Neural crest cell (in vitro differentiated cells): ENCODE measurements at regions not wholly inside any gene's neighbourhood (a gene's known extent, or its start where the extent isn't known, plus 50 kb on each side); places are given as distances from the start of the nearest gene placed in this dataset.

Experiments used
- DNase-seq: peaks from one replicate; pipeline ENCODE4 v3.0.0; 2021; ENCODE audit warnings: low read depth, mixed read lengths, low spot score
- H3K27ac Mint-ChIP-seq: one replicate; pipeline ENCODE4 v1.8.0; 2021; ENCODE audit warnings: mild to moderate bottlenecking, mixed read lengths; ENCODE audit not compliant: unreplicated experiment
- H3K27me3 Mint-ChIP-seq: 2 replicates; pipeline ENCODE4 v1.8.0; 2021; ENCODE audit warnings: low read depth, mild to moderate bottlenecking, mixed read lengths
- H3K36me3 Mint-ChIP-seq: 2 replicates; pipeline ENCODE4 v1.8.0; 2021; ENCODE audit warnings: low read depth, mild to moderate bottlenecking, mixed read lengths
- H3K4me1 Mint-ChIP-seq: 2 replicates; pipeline ENCODE4 v1.8.0; 2021; ENCODE audit warnings: mixed read lengths
- H3K4me3 Mint-ChIP-seq: one replicate; pipeline ENCODE4 v1.8.0; 2021; ENCODE audit warnings: mild to moderate bottlenecking, mixed read lengths
- H3K9me3 Mint-ChIP-seq: 2 replicates; pipeline ENCODE4 v1.8.0; 2021; ENCODE audit warnings: mixed read lengths
- TF ChIP-seq, protein P1 (sequence below): fragments of 200-600 bp; sonication (generic); conservative IDR thresholded peaks from 2 replicates; pipeline ENCODE4 v1.5.0; 2021; ENCODE audit warnings: antibody characterized with exemption, mild to moderate bottlenecking

DNA sequence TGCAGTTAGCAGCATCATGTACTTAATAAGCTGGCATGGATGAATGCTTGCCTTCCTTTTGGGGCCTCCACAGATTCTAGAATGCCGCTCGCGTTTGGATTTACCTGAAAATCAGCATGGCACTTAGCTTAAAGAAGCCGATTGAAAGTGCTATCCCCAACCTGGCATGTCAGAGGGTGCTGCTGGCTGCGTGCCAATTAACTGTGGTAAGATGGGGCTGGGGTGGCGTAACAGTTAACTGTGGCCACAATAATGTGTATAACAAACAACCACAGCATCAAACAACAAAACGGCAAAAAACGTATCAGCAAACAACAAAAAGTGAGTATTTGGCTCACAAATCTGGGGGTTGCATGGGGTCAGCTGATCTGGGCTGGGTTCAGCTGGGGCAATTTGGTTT lies 70.5 kb downstream of the CBLL2 start:
- DNase-seq: no peak
- Mint-ChIP-seq H3K27me3 (no peaks in the 10 kb centered on the region), H3K9me3 (peaks cover 2% of the 10 kb centered on the region), H3K27ac (no peak overlapping the region), H3K36me3 (no peaks in the 10 kb centered on the region), H3K4me3 (no peak overlapping the region), H3K4me1 (no peaks in the 10 kb centered on the region)
- TF ChIP-seq, protein P1, sequence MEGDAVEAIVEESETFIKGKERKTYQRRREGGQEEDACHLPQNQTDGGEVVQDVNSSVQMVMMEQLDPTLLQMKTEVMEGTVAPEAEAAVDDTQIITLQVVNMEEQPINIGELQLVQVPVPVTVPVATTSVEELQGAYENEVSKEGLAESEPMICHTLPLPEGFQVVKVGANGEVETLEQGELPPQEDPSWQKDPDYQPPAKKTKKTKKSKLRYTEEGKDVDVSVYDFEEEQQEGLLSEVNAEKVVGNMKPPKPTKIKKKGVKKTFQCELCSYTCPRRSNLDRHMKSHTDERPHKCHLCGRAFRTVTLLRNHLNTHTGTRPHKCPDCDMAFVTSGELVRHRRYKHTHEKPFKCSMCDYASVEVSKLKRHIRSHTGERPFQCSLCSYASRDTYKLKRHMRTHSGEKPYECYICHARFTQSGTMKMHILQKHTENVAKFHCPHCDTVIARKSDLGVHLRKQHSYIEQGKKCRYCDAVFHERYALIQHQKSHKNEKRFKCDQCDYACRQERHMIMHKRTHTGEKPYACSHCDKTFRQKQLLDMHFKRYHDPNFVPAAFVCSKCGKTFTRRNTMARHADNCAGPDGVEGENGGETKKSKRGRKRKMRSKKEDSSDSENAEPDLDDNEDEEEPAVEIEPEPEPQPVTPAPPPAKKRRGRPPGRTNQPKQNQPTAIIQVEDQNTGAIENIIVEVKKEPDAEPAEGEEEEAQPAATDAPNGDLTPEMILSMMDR: no peak

DNA sequence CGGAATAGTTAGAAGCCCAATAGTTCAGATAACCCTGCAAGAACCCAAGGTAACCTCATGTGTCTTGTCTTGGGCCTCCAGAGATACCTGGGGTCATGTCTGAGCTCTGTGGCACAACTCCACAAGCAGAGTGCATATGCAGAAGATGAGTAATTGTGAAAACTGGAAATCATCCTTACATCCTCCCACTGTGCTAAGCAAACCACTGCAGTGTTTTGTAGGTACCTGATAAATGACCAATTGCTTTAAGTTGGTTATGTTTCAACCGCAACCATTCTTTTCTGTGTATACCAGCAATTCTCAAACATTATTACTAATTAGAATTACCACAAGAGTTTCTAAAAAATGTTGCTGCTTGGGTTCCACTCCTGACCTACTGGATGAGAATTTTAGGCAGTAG lies 73.2 kb downstream of the CBLL2 start:
- TF ChIP-seq, protein P1: no peak
- peaks cover 2% of the 10 kb centered on the region for H3K9me3 Mint-ChIP-seq
- H3K4me3 Mint-ChIP-seq: no peak overlapping the region
- H3K4me1 Mint-ChIP-seq: no peaks in the 10 kb centered on the region
- no peak overlapping the region for H3K27ac Mint-ChIP-seq
- H3K27me3 Mint-ChIP-seq: no peaks in the 10 kb centered on the region
- DNase-seq: no peak
- H3K36me3 Mint-ChIP-seq: no peaks in the 10 kb centered on the region

DNA sequence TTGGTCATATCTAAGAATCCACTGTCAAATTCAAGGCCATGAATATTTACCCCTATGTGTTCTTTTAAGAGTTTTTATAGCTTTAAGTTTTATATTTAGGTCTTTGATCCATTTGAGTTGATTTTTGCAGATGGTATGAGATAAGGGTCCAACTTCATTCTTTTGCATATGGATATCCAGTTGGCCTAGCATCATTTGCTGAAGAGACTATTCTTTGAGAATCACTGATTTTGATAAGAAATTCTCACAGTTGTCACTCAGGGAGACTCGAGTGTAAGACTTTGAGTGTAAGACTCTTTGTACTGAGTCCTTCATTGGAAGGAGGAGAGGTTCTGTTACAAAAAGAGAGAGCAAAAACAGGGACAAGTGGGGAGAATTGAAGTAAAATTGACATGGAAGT lies 74.8 kb downstream of the CBLL2 start:
- TF ChIP-seq, protein P1: no peak
- Mint-ChIP-seq H3K27me3 (no peaks in the 10 kb centered on the region), H3K9me3 (peaks cover 2% of the 10 kb centered on the region), H3K4me1 (no peaks in the 10 kb centered on the region), H3K4me3 (no peak overlapping the region), H3K27ac (no peak overlapping the region), H3K36me3 (no peaks in the 10 kb centered on the region)
- no peak for DNase-seq

DNA sequence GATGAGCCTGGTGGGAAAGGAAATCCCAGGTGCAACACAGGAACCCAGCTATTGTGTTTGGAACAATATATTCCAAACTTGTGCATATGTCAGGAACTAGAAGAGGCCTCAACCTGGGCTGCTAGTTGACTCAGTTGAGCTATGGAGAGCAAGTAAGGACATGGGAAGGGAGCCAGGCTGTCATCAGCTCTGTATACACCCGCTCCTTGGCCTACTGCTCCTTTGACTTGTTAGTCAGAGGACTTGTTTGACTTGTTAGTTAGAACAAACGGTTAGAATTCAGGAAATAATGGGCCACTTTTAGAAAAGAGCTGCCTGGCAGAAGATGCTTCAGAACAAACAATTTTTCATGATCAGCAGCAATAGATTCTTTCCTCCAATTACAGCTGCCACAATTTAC lies 76.4 kb downstream of the CBLL2 start:
- no peak for DNase-seq
- Mint-ChIP-seq H3K36me3 (no peaks in the 10 kb centered on the region), H3K9me3 (peaks cover 2% of the 10 kb centered on the region), H3K27ac (no peak overlapping the region), H3K4me3 (no peak overlapping the region), H3K4me1 (no peaks in the 10 kb centered on the region), H3K27me3 (no peaks in the 10 kb centered on the region)
- TF ChIP-seq, protein P1: no peak

DNA sequence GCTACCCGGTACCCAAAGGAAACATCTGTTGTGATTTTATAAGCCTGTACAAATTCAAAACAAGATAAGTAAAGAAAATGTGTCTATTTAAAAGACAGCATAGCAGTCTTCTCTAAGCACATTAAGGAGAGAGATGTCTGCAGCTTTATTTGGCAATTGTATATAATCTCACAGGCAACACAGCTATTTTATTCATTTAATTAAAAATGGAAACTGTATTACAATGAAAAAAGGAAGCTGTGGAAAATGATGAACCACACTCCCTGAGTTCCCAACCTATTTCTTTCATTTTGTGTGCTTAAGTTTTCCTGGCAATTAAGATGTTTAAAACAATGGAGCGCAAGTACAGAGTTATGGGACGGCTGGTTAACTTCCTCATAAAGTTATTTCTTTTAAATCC lies 78.4 kb downstream of the CBLL2 start:
- H3K9me3 Mint-ChIP-seq: peaks cover 2% of the 10 kb centered on the region
- H3K27ac Mint-ChIP-seq: no peak overlapping the region
- H3K4me3 Mint-ChIP-seq: no peak overlapping the region
- H3K27me3 Mint-ChIP-seq: no peaks in the 10 kb centered on the region
- TF ChIP-seq, protein P1: no peak
- H3K36me3 Mint-ChIP-seq: no peaks in the 10 kb centered on the region
- H3K4me1 Mint-ChIP-seq: no peaks in the 10 kb centered on the region
- DNase-seq: no peak

DNA sequence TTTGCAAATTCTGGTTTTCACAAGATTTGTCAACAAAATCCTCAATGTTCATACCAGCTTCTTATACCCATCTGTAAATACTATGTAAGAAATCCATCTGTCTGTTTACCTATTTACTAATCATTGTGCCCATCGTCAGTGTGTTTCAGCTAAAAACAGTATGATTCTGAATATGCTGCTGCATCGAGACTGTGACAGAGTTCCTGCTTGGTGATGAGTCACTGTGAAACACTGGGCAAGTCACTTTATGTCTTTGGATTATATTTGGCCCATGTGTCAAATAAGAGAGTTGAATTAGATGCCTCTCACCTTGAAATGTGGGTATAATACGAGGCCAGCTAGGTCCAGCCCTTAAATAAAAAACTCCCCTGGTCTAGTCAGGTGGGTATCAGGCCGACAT lies 79.3 kb downstream of the CBLL2 start:
- TF ChIP-seq, protein P1: no peak
- Mint-ChIP-seq H3K9me3 (peaks cover 2% of the 10 kb centered on the region), H3K27ac (no peak overlapping the region)

More for the DNA sequence above, 79.3 kb downstream of the CBLL2 start:
- H3K4me1 Mint-ChIP-seq: no peaks in the 10 kb centered on the region
- no peak for DNase-seq
- H3K4me3 Mint-ChIP-seq: no peak overlapping the region
- no peaks in the 10 kb centered on the region for H3K36me3 Mint-ChIP-seq
- H3K27me3 Mint-ChIP-seq: no peaks in the 10 kb centered on the region
